ENCODE measurements at regions not wholly inside any gene's neighbourhood (a gene's known extent, or its start where the extent isn't known, plus 50 kb on each side); places are given as distances from the start of the nearest gene placed in this dataset.
"Not testable (repeated sequence)": the region's sequence is repeated elsewhere in the genome, so short reads cannot be mapped to it uniquely, and the experiment has no call there.

- H2BK12ac ChIP-seq (ENCODE audit: low read depth, low read length); H3K9ac ChIP-seq (replicated peaks in 1 of 4; ENCODE audit: extremely low read depth in 1 of 4, low read depth in 3 of 4, low read length in 3 of 4); H3K18ac ChIP-seq (ENCODE audit: extremely low read depth, low read length); H2BK20ac ChIP-seq (ENCODE audit: low read length); H3K9me3 ChIP-seq (ENCODE audit: insufficient read depth in 2 of 2, low read depth in 1 of 2, low read length in 1 of 2); POLR2A ChIA-PET (ENCODE audit: partially characterized antibody); H3K56ac ChIP-seq (replicated peaks; ENCODE audit: insufficient read length, low read depth, low read length); H2AK5ac ChIP-seq (ENCODE audit: low read depth, low read length); H3K36me3 ChIP-seq (ENCODE audit: control insufficient read depth in 2 of 4, insufficient read depth in 4 of 4, low read length in 3 of 4); H3K23ac ChIP-seq (ENCODE audit: insufficient read length); H3K14ac ChIP-seq (ENCODE audit: insufficient read length); DNase-seq (ENCODE audit: low read depth in 1 of 2, low spot score in 2 of 2); H4K5ac ChIP-seq (ENCODE audit: insufficient read length, low read depth, low read length); H3K79me1 ChIP-seq (ENCODE audit: low read depth, low read length); H3K4me2 ChIP-seq (ENCODE audit: insufficient read depth in 1 of 2, low read depth in 2 of 2, low read length in 2 of 2); H3K23me2 ChIP-seq (ENCODE audit: low read depth, low read length); H3K4me1 ChIP-seq (replicated peaks in 1 of 4; ENCODE audit: control insufficient read depth in 3 of 4, insufficient read depth in 4 of 4, low read length in 3 of 4); H4K20me1 ChIP-seq (replicated peaks in 1 of 2; ENCODE audit: control insufficient read depth in 1 of 2, insufficient read depth in 2 of 2, low read length in 2 of 2); H2BK120ac ChIP-seq (replicated peaks; ENCODE audit: low read depth, low read length); H3K27me3 ChIP-seq (replicated peaks in 1 of 4; ENCODE audit: control insufficient read depth in 3 of 4, extremely low read depth in 1 of 4, insufficient read depth in 3 of 4, low read length in 3 of 4); CTCF ChIA-PET (ENCODE audit: partially characterized antibody); H3K27ac ChIP-seq (ENCODE audit: low read depth, low read length); H3K79me2 ChIP-seq (ENCODE audit: control insufficient read depth in 1 of 2, insufficient read depth in 2 of 2, low read length in 2 of 2); H3K4ac ChIP-seq (replicated peaks; ENCODE audit: insufficient read length, low read depth, low read length); H2AFZ ChIP-seq (ENCODE audit: low read length); H4K8ac ChIP-seq (ENCODE audit: extremely low read depth, insufficient read depth, low read length); H3K4me3 ChIP-seq (ENCODE audit: extremely low read depth in 1 of 4, insufficient read depth in 2 of 4, low read depth in 3 of 4, low read length in 4 of 4); H2BK5ac ChIP-seq (ENCODE audit: low read depth, low read length); H4K91ac ChIP-seq (replicated peaks; ENCODE audit: insufficient read length, low read length): not testable (repeated sequence)
- H2BK15ac ChIP-seq (ENCODE audit: low read length), result 0 out of 2 replicates have a peak overlapping the region, but pooled peaks have one; percentile 29
- peak; percentile 55 for FAIRE-seq
- 93% methylated on average over 11 of the region's 18 CpGs; no CpG with 5 or more reads in 1 of the 2 experiments for WGBS, 2 experiments (ENCODE audit: extremely low coverage in 1 of 2, insufficient coverage in 1 of 2, insufficient read length in 1 of 2, insufficient replicate concordance in 2 of 2, low coverage in 1 of 2, low lambda C conversion rate in 2 of 2, missing lambda C conversion rate in 1 of 2)
Observed at GRCh38 chr2:111577154-111577885, 306.7 kb downstream of the ANAPC1 start.

- H3K4ac ChIP-seq (replicated peaks; ENCODE audit: insufficient read length, low read depth, low read length); H4K91ac ChIP-seq (replicated peaks; ENCODE audit: insufficient read length, low read length); H2BK20ac ChIP-seq (ENCODE audit: low read length); H3K9me3 ChIP-seq (ENCODE audit: insufficient read depth in 2 of 2, low read depth in 1 of 2, low read length in 1 of 2); H3K18ac ChIP-seq (ENCODE audit: extremely low read depth, low read length); H3K27me3 ChIP-seq (replicated peaks in 1 of 4; ENCODE audit: control insufficient read depth in 3 of 4, extremely low read depth in 1 of 4, insufficient read depth in 3 of 4, low read length in 3 of 4); H3K14ac ChIP-seq (ENCODE audit: insufficient read length); H4K20me1 ChIP-seq (replicated peaks in 1 of 2; ENCODE audit: control insufficient read depth in 1 of 2, insufficient read depth in 2 of 2, low read length in 2 of 2); CTCF ChIA-PET (ENCODE audit: partially characterized antibody); H2BK12ac ChIP-seq (ENCODE audit: low read depth, low read length); H3K79me2 ChIP-seq (ENCODE audit: control insufficient read depth in 1 of 2, insufficient read depth in 2 of 2, low read length in 2 of 2); H2AFZ ChIP-seq (ENCODE audit: low read length); H3K4me3 ChIP-seq (ENCODE audit: extremely low read depth in 1 of 4, insufficient read depth in 2 of 4, low read depth in 3 of 4, low read length in 4 of 4); H4K8ac ChIP-seq (ENCODE audit: extremely low read depth, insufficient read depth, low read length); POLR2A ChIA-PET (ENCODE audit: partially characterized antibody); H3K4me2 ChIP-seq (ENCODE audit: insufficient read depth in 1 of 2, low read depth in 2 of 2, low read length in 2 of 2); H2AK5ac ChIP-seq (ENCODE audit: low read depth, low read length); H3K27ac ChIP-seq (ENCODE audit: low read depth, low read length); H2BK120ac ChIP-seq (replicated peaks; ENCODE audit: low read depth, low read length); H3K23ac ChIP-seq (ENCODE audit: insufficient read length); H3K79me1 ChIP-seq (ENCODE audit: low read depth, low read length); H3K56ac ChIP-seq (replicated peaks; ENCODE audit: insufficient read length, low read depth, low read length); H3K4me1 ChIP-seq (replicated peaks in 1 of 4; ENCODE audit: control insufficient read depth in 3 of 4, insufficient read depth in 4 of 4, low read length in 3 of 4); H2BK15ac ChIP-seq (ENCODE audit: low read length); H2BK5ac ChIP-seq (ENCODE audit: low read depth, low read length); H3K9ac ChIP-seq (replicated peaks in 1 of 4; ENCODE audit: extremely low read depth in 1 of 4, low read depth in 3 of 4, low read length in 3 of 4); H3K23me2 ChIP-seq (ENCODE audit: low read depth, low read length); H4K5ac ChIP-seq (ENCODE audit: insufficient read length, low read depth, low read length); H3K36me3 ChIP-seq (ENCODE audit: control insufficient read depth in 2 of 4, insufficient read depth in 4 of 4, low read length in 3 of 4); FAIRE-seq; DNase-seq (ENCODE audit: low read depth in 1 of 2, low spot score in 2 of 2): not testable (repeated sequence)
- 88% methylated on average over 8 of the region's 10 CpGs; no CpG with 5 or more reads in 1 of the 2 experiments for WGBS, 2 experiments (ENCODE audit: extremely low coverage in 1 of 2, insufficient coverage in 1 of 2, insufficient read length in 1 of 2, insufficient replicate concordance in 2 of 2, low coverage in 1 of 2, low lambda C conversion rate in 2 of 2, missing lambda C conversion rate in 1 of 2)
Observed at GRCh38 chr2:111579500-111580134, 304.4 kb downstream of the ANAPC1 start.

All from H1 (cell line).